HG03354 (cell line): ENCODE measurements at regions not wholly inside any gene's neighbourhood (a gene's known extent, or its start where the extent isn't known, plus 50 kb on each side); places are given as distances from the start of the nearest gene placed in this dataset.

Source experiments
- ATAC-seq: cut with Tn5 transposase; IDR thresholded peaks from one replicate; pipeline ENCODE4 v1.9.1; 2021; ENCODE audit warnings: mild to moderate bottlenecking; ENCODE audit not compliant: unreplicated experiment, poor library complexity, severe bottlenecking

DNA sequence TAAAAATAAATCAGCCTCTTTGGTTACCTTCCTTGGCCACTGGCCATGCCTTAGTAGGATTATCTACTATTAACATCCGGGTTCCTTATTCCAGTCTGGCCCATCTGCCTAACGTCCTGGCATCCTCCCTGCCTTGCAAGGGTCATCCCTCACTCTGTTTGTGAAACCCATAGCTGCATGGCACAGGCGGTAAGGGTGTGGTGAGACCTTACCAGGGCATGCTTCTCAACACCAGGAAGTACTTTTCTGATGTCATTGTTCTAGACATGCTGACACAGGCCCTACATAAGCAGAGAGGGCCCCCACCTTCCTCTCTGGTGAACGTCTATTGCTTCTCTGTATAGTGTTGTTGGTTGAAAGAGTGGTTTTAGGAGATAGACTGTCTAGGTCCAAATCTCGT lies 296.8 kb upstream of the SPRED2 start:
- ATAC-seq = no peak

GRCh38 chr2:65728477-65729180 lies 296.2 kb upstream of the SPRED2 start:
- ATAC-seq = no peak

GRCh38 chr2:65727816-65728215 lies 295.4 kb upstream of the SPRED2 start:
- ATAC-seq = no peak

DNA sequence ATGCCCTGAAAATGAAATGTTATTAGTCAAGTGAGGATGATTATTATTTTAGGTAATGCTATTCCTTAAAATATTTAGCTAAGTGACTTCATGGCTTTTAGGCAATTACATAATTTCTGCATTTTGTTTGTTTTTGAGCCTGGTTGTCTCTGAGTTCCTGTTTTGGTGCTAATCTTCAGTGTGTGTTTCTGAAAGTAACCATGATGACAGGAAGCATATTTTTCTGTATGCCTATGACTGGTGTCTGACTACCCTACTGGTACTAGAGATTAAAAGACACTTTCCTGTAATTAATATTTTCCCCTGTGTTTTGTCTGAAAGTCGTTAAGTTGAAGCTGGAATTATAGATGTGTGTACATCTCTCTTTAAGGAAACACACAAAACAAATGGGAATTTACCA lies 295.0 kb upstream of the SPRED2 start:
- no peak for ATAC-seq

GRCh38 chr2:65724752-65725151 lies 292.4 kb upstream of the SPRED2 start:
- ATAC-seq = no peak

DNA sequence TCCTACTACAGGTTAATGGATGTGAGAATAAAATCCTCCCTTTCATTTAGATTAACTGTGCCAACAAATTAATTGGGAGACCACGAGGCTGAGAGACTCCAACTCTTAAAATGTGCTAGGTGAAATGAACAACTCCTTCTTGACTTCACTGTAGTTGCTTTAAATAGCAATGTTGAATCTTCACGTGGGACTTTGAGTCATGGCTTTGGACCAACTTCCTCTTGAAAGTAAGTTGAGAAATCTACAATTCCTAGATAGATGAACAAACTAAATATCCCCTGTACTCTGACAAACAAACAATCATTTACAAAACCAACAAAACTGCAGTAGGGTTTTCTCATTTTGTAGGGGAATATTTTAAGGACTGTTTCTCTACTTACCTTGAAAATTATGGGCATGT lies 291.9 kb upstream of the SPRED2 start:
- ATAC-seq = no peak

DNA sequence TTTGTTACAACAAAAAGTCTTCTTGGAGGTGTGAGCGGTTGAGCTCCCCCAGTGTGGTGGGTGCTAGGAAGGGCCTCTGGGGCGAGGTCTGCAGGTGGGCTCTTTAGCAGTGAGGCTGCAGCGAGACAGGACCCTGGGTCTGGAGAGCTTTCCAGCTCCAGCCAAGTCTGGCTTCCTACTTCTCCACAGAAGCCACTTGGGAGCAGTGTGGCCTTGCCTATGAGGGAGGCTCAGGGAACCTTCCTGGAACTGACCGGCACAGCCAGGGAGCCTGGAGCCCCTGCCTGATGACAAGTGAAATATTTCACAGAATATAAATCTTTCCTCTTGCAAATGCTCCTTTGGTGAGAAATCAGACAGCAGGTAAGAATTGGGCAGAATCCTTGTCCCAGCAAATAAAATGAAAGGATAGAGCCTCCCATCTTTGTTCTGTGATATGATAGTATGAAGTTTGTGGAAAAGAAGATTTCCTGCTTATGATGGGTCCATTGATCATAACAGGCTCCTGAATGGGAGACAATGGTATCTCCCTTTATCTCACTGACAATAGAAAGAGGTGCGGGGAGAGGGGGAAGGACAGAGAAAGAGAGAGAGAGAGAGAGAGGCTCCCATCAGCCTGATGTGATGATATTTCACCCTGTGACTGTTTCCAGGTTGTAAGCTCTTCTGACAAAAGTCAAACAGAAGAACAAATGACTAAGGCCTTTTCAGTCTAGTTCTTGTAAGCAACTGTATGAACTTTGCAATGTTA lies 289.8 kb upstream of the SPRED2 start:
- ATAC-seq = no peak

DNA sequence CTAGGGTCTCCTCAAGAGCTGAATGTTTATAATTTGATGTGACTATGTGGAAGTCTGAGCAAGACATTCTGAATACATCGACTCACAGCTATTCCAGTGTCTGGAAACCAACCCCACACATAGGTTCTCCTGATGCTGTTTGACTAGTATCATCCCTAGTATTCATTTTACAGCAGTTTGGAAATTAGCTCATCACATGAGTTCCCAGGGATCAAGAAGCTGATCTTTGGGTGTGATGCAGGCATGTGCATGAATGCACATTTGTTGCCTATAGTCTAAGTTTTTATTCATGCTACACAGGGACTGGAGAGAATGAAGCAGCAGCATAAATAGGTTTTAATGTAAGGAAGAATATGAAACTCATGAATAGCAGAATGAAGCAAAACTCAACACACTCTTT lies 284.3 kb upstream of the SPRED2 start:
- no peak for ATAC-seq

DNA sequence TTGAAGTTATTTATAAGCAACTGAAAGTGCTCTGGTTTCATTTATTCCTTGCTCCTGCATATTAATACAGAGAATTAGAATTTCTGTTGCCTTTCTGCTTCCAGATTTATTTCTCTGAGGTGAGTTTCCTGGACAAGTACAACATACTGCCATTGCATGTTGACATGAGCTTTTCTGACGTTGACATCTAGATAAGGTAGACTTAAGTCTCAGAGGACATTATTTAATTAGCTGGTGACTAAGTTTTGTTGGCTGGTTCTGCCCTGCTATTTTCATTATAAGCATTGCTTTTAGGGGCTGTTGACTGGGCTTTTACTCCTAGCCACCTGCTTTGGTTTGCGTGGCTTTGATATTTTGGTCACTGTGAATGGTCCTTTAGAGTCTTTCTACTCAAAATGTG lies 282.9 kb upstream of the SPRED2 start:
- no peak for ATAC-seq

DNA sequence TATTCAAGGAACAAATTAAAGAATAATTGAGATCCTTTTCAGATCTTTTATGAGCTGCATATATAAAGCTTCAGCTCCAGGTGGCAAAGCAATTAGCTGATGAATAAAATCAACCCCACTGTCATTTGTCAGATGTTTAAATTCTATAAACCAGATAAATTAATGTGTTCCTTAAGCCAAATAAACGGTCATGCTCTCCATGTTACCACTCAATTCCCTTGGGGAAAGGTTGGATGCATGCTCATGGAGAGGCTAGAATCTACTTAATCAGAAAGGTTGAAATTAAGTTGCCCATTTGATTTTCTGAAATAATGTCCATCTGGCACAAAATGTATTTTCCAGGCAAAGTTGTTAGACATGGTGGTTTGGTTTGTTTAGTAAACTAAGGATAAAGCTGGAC lies 282.5 kb upstream of the SPRED2 start:
- ATAC-seq = no peak

GRCh38 chr2:65711863-65712262 lies 279.5 kb upstream of the SPRED2 start:
- no peak for ATAC-seq

DNA sequence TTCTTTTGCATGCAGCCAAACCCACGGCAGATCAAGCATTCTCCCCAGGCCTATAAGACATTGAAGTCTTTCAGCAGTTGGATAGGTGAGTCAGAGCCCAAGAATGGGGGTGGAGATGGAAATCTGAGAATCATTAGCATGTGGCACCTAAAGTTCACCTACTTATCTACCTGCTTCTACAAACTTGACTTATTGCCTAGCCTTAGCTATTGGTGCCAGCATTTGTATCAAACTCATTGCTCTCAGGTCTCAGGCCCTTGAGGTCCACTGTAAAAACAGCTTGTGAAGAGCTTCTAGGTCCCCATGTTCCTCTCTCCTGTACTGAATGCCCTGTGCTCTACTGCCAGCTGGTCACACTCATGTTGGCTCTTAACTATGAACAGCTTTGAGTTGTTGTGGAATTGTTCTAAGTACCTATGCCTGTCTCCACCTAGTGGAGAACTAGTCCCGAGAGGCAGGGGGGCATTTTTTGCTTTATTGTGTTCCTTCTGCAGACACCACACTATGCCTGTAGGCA lies 278.4 kb upstream of the SPRED2 start:
- ATAC-seq = no peak

- no peak for ATAC-seq
These were observed 278.0 kb upstream of the SPRED2 start for GRCh38 chr2:65710356-65710755.

DNA sequence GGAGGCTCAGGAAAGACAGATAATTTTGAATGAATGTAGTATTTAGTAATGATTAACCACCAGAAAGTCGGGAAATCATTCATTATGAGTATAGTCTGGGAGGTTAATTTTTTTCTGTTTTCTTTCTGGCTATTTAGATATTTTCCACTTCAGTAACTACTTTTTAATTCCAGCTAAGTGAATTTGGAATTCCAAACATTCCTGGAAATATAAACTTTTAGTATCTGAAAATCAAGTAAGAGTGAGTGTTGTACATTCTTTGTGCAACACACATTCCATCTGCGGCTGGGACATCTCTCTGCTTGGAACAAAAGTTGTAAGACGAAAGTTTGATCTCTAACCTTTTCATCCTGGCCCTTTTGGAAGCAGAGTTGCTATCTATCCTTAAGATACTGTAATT lies 275.7 kb upstream of the SPRED2 start:
- ATAC-seq = no peak

- ATAC-seq = no peak
These were observed 274.0 kb upstream of the SPRED2 start for GRCh38 chr2:65706411-65706810.

DNA sequence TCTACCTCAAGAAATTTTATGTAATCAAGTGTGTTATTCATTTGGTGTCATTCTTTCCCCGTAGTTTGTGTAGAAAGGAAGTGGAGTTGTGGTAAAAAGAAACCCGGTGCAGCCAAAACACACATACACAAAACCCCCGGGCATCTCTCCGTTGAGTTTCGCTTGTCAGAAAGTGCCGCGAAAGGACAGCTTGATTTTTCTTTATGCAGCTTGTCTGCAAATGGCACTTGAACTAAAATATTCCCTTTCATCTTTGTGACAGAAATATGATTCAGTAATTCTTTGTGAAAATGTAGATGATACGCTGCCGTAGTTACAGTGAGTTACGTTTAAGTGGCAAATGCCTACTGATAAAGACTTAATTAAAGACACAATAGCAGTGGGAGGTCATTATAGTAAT lies 268.8 kb upstream of the SPRED2 start:
- no peak for ATAC-seq

DNA sequence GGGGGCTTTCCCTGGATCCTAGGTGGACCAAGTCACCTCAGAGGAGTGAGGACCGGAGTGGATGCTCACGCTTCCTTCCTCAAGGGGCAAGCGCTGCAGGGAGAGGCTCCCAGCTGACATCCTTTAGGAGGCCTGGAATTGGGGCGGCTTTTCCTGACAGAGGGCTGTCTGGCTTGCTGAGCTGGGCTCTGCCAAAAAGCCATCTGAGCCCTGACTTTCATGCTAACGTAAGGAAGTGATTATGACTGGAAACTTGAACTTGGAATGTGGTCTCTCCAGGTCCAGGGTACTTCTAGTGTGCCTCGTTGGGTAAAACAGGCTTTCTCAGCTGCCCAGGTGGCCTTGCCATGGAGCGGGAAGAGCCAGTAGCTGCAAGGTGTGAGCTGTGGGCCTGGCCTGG lies 268.3 kb upstream of the SPRED2 start:
- ATAC-seq = no peak

DNA sequence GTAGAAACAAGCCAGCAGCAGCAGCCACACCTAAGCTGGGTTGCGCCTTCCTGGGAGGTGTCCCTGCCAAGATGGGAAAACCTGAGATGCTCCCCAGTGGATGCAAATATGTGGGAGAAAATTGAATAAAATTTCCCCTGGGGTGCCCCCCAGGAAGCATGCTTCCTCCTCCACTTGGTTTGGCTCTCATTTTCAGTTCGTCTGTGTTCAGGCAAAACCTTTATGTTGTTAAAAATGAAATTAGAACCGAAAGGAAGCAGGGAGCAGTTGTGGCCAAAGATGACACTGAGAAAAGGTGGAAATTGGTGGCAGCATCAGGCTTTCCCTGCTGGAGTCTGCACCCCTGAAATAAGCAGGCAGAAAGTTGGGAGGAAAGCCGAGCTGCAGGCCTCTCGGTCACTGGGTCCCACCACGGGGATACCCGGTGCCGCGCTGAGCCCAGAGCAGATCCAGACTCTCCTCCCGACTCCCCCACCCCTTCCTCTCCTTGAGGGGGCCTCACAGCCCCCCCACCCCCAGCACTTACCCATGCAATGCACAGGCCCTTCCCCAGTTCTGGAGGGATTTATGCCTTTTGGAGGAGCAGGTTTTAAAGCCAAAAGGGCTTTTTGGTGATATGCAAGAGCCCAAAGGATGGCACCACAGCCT lies 267.7 kb upstream of the SPRED2 start:
- no peak for ATAC-seq

DNA sequence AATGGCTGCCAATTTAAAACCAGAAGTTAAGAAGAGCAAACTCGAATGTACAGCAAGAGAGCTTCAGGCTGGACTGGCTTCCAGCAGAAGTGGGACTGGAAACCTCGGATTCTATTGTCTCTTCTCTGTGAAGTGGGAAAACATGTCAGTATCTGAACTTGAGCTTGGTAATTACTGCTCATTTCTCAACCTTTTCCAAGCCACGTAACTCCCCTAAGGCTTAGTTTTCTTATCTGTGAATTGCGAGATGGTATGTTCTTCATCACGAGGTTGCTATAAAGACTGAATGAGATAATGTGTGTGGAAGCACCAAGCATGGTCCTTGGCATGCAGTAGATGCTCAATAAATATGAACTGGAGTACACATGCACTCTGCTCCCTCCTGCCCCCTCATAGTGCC lies 259.4 kb upstream of the SPRED2 start:
- ATAC-seq = no peak

DNA sequence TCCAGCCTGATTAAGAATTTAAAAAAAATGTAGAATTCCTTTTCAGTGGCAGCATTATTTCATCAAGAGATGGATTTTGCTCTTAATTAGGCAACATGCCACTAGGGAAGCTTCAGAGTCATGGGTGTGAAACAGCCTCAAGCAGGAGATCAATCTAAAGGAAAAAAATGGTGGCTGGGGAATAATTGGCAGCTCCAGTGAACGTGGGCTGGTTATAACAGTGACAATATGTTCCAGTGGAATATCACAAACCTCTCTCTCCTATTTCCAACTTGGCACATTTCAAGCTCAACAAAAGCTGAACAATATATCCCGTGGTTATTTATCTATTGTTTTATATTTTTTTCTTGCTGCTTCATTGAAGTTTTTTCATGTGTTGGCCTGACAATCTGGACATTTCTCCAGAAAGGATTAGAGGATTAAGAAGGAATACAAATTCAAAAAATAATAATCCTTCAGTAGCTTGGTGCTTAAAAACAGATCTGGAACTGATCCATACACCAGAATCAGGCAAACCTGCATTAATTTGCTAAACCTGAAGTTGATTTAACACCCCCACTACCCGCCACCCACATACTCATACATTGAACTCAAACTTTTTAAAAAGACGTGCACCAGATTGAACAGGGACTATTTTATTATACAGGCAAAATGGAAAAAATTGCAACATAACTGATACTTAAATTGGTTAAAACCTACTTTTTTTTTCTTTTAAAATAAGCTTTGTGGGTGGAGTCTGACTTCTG lies 255.9 kb upstream of the SPRED2 start:
- no peak for ATAC-seq
